HG03280 (cell line): ENCODE measurements at regions not wholly inside any gene's neighbourhood (a gene's known extent, or its start where the extent isn't known, plus 50 kb on each side); places are given as distances from the start of the nearest gene placed in this dataset.

Experiments
- ATAC-seq: cut with Tn5 transposase; IDR thresholded peaks from one replicate; pipeline ENCODE4 v1.9.1; 2021; ENCODE audit warnings: mild to moderate bottlenecking, moderate library complexity; ENCODE audit not compliant: unreplicated experiment

GRCh38 chr1:99152132-99152531, 112.2 kb upstream of the PLPPR4 start:
- ATAC-seq: no peak

- ATAC-seq: no peak
Measured at GRCh38 chr1:99163671-99164070, 100.6 kb upstream of the PLPPR4 start.

- ATAC-seq: no peak
Measured at GRCh38 chr1:99170516-99170915, 93.8 kb upstream of the PLPPR4 start.

GRCh38 chr1:99171184-99171813, 93.0 kb upstream of the PLPPR4 start:
- ATAC-seq: no peak

- ATAC-seq: no peak
Measured at GRCh38 chr1:99173282-99173681, 91.0 kb upstream of the PLPPR4 start.

- no peak for ATAC-seq
Measured at GRCh38 chr1:99173900-99174299, 90.4 kb upstream of the PLPPR4 start.

- no peak for ATAC-seq
Measured at GRCh38 chr1:99176753-99177152, 87.5 kb upstream of the PLPPR4 start.

- no peak for ATAC-seq
Measured at GRCh38 chr1:99177465-99177864, 86.8 kb upstream of the PLPPR4 start.

- peak; percentile 99 for ATAC-seq
Measured at GRCh38 chr1:99180343-99180808, 83.9 kb upstream of the PLPPR4 start.

- no peak for ATAC-seq
Measured at GRCh38 chr1:99180915-99181314, 83.4 kb upstream of the PLPPR4 start.

- no peak for ATAC-seq
Measured at GRCh38 chr1:99181892-99182291, 82.4 kb upstream of the PLPPR4 start.

- no peak for ATAC-seq
Measured at GRCh38 chr1:99185196-99185595, 79.1 kb upstream of the PLPPR4 start.

GRCh38 chr1:99193431-99193830, 70.9 kb upstream of the PLPPR4 start:
- no peak for ATAC-seq

- ATAC-seq: no peak
Measured at GRCh38 chr1:99198393-99198792, 65.9 kb upstream of the PLPPR4 start.

GRCh38 chr1:99207216-99207615, 57.1 kb upstream of the PLPPR4 start:
- ATAC-seq: no peak
